Ovary (tissue), 7 donors: ENCODE measurements at regions not wholly inside any gene's neighbourhood (a gene's known extent, or its start where the extent isn't known, plus 50 kb on each side); places are given as distances from the start of the nearest gene placed in this dataset.

ENCODE experiments used
- DNase-seq, 5 donors: peaks; one replicate each; pipeline ENCODE4 v3.0.0-alpha.2; 2019 to 2020
- H3K27ac ChIP-seq, 2 donors: fragments of 200-600 bp; one replicate each; pipeline versions ENCODE4 v1.5.1 to v1.8.0; 2019 to 2022
- H3K27me3 ChIP-seq: fragments of 200-600 bp; one replicate; pipeline ENCODE4 v1.8.0; 2022
- H3K36me3 ChIP-seq: fragments of 200-600 bp; sonication (generic); one replicate; pipeline ENCODE4 v1.5.1; 2019
- H3K4me1 ChIP-seq: one replicate; pipeline ENCODE4 v1.8.1; 2013; ENCODE audit warnings: mild to moderate bottlenecking, moderate library complexity; ENCODE audit not compliant: insufficient read depth
- H3K4me3 ChIP-seq: fragments of 200-600 bp; sonication (generic); one replicate; pipeline ENCODE4 v1.5.1; 2017
- H3K9me3 ChIP-seq, 2 donors: fragments of 200-600 bp in 1 of 2; sonication (generic) in 1 of 2; one replicate each; pipeline versions ENCODE4 v1.5.1 to v1.8.1; 2013 to 2019; ENCODE audit warnings: mild to moderate bottlenecking in 1 of 2, moderate library complexity in 1 of 2
- CTCF ChIP-seq, 3 donors: fragments of 450-650 bp in 2 of 3; fragments of 200-600 bp in 1 of 3; IDR thresholded peaks; one replicate each; pipeline versions ENCODE4 v1.5.1 to v1.8.0; 2016 to 2022; ENCODE audit warnings: antibody characterized with exemption in 3 of 3, mild to moderate bottlenecking in 1 of 3
- EP300 ChIP-seq: sonication (generic); formaldehyde crosslinking; IDR thresholded peaks from one replicate; pipeline ENCODE4 v1.6.1; 2017; ENCODE audit warnings: antibody characterized with exemption
- POLR2A ChIP-seq: fragments of 450-650 bp; IDR thresholded peaks from one replicate; pipeline ENCODE4 v1.6.1; 2017; ENCODE audit warnings: antibody characterized with exemption, mild to moderate bottlenecking, moderate library complexity
- WGBS, 3 donors: extraction: QIAGEN DNeasy Blood & Tissue Kit in 1 of 3; methylation state at CpG; one replicate each; pipeline versions ENCODE4 v1.1.5 to v1.1.7; 2013 to 2017; 5-methylcytosine and 5-hydroxymethylcytosine counted together
- intact Hi-C, 4 donors: fragments of 100-400 bp; cut with DNase I; formaldehyde crosslinking; loops; one replicate each; pipeline versions ENCODE4 v1.11.0 to v1.15.1; 2022 to 2023
- donor health status: DM: no; HTN: no; CAD: no; lungs with moderate emphysema.
- donor health status: DM: no; HTN: no; CAD: no.
- donor health status: Bipolar disorder and iron deficiency.
- donor health status: DM: no; HTN: no; CAD: no.
- donor health status: DM: yes; HTN: yes; CAD: no.

GRCh38 chr4:179151770-179152169 lies 1709.5 kb upstream of the AGA start:
- H3K27me3 ChIP-seq, result no peaks in the 10 kb centered on the region
- no peak for DNase-seq
- no peak overlapping the region for H3K27ac ChIP-seq
- no peak overlapping the region for H3K4me3 ChIP-seq
- H3K36me3 ChIP-seq, result no peaks in the 10 kb centered on the region
- WGBS, 3 donors, result 25 to 33% (median 26%) methylated on average over 6 of the region's 6 CpGs
- H3K9me3 ChIP-seq, result no peaks in the 10 kb centered on the region
- H3K4me1 ChIP-seq, result no peaks in the 10 kb centered on the region
- intact Hi-C loops, result no loop called here
- no peak for TF ChIP-seq POLR2A
- TF ChIP-seq EP300, result no peak
- no peak for TF ChIP-seq CTCF (IDR thresholded peaks at IDR 0.05)

- H3K4me3 ChIP-seq, result no peak overlapping the region
- intact Hi-C loops, result no loop called here
- WGBS, 3 donors, result 62 to 82% (median 63%) methylated on average over 2 of the region's 2 CpGs
- H3K9me3 ChIP-seq, result no peaks in the 10 kb centered on the region
- no peaks in the 10 kb centered on the region for H3K27me3 ChIP-seq
- no peaks in the 10 kb centered on the region for H3K4me1 ChIP-seq
- TF ChIP-seq POLR2A (no peak), EP300 (no peak), CTCF (IDR thresholded peaks at IDR 0.05) (no peak)
- no peak for DNase-seq
- H3K36me3 ChIP-seq, result no peaks in the 10 kb centered on the region
- no peak overlapping the region for H3K27ac ChIP-seq
These were observed 1720.9 kb upstream of the AGA start for GRCh38 chr4:179163147-179163546.

GRCh38 chr4:179164267-179164999 lies 1722.2 kb upstream of the AGA start:
- TF ChIP-seq POLR2A, result no peak
- no peak for TF ChIP-seq CTCF (IDR thresholded peaks at IDR 0.05)
- no peak for TF ChIP-seq EP300
- no peak overlapping the region for H3K4me3 ChIP-seq
- 85 to 88% (median 87%) methylated on average over 5 of the region's 5 CpGs for WGBS, 3 donors
- no peaks in the 10 kb centered on the region for H3K36me3 ChIP-seq
- H3K27me3 ChIP-seq, result no peaks in the 10 kb centered on the region
- H3K4me1 ChIP-seq, result no peaks in the 10 kb centered on the region
- H3K27ac ChIP-seq, result no peak overlapping the region
- H3K9me3 ChIP-seq, result no peaks in the 10 kb centered on the region
- DNase-seq, result no peak
- intact Hi-C loops, result no loop called here

GRCh38 chr4:179165000-179165738 lies 1722.9 kb upstream of the AGA start:
- Histone ChIP-seq H3K9me3 (no peaks in the 10 kb centered on the region), H3K27me3 (no peaks in the 10 kb centered on the region), H3K36me3 (no peaks in the 10 kb centered on the region), H3K4me3 (no peak overlapping the region), H3K4me1 (no peaks in the 10 kb centered on the region), H3K27ac (no peak overlapping the region)
- TF ChIP-seq CTCF (IDR thresholded peaks at IDR 0.05) (no peak), EP300 (no peak), POLR2A (no peak)
- DNase-seq, result no peak
- WGBS, 3 donors, result 91 to 92% (median 92%) methylated on average over 4 of the region's 4 CpGs
- intact Hi-C loops, result no loop called here
